ENCODE measurements at regions not wholly inside any gene's neighbourhood (a gene's known extent, or its start where the extent isn't known, plus 50 kb on each side); places are given as distances from the start of the nearest gene placed in this dataset.

DNA sequence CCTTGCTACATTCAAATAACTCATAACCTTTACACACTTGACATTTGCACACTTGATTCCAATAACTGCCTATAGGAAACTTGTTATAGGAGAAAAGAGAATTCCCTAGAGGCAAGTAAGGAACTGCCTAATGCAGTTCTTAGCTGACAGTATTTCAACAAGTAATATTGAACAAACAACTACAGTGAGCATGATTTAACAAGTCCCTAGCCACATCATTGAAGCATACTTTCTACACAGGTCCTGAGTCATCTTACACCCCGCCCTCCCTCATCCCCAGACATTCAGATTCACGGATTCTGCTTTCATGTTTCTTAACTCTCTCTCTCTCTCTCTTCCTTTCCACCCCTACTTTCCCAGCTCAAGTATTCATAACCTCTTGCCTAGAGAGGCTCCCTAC is 153.5 kb downstream of the LSM5 start:
- no peak for DNase-seq

DNA sequence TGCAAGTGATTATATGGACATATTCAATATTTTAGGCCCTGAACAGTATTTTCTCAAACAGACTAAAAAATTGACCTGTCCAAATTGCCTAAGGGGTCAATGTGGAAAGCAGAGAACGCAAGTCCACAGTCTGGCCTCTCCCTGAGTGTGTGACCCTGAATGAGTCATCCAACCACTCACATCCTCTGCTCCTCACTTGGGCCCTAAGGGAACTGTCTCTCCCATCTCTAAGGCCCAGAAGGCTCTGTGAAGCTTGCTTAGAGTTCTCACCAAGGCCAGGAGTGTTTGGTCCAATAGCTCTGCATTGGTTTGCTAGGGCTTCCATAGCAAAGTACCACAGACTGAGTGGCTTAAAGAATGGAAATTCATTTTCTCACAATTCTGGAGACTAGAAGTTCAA is 155.1 kb downstream of the LSM5 start:
- no peak for DNase-seq

DNA sequence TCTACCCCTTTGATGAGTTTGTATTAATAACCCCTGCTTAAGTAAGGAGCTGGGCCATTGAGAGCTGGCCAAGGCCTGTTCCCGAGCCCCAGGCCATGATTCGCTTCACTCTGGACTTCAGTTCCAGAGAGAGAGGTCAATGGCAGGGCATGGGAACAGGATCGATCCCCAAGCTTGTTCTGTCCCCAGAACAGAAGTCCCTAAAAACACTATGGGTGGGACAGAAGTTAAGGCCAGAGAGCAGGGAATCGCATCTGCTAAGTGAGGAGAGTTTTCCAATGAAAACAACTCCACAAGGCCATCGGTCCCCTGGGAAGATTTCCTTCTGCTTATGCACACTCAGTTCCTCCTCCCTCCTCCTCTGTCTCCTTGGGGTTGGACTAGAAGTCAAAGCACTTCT is 159.6 kb downstream of the LSM5 start:
- DNase-seq: no peak

GRCh38 chr7:32326078-32326477 is 164.1 kb downstream of the LSM5 start:
- no peak for DNase-seq

DNA sequence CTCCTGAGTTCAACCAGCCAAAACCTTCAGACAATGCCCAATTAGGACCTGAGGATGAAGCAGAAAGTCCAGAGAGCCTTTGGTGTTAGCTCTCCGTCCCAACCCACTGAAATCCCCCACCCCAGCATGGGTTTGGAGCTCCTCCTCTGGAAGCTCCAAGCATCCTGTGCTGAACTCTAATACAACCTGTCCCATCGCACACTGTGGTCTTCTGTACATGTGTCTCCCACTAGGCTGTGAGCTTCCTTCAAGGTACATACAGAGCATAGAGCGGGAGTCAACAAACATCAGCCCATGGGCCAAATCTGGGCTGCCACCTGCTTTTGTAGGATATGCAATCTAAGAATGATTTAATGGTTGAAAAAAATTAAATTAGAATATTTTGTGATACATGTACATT is 166.5 kb downstream of the LSM5 start:
- no peak for DNase-seq

GRCh38 chr7:32319012-32319382 is 171.2 kb downstream of the LSM5 start:
- no peak for DNase-seq

DNA sequence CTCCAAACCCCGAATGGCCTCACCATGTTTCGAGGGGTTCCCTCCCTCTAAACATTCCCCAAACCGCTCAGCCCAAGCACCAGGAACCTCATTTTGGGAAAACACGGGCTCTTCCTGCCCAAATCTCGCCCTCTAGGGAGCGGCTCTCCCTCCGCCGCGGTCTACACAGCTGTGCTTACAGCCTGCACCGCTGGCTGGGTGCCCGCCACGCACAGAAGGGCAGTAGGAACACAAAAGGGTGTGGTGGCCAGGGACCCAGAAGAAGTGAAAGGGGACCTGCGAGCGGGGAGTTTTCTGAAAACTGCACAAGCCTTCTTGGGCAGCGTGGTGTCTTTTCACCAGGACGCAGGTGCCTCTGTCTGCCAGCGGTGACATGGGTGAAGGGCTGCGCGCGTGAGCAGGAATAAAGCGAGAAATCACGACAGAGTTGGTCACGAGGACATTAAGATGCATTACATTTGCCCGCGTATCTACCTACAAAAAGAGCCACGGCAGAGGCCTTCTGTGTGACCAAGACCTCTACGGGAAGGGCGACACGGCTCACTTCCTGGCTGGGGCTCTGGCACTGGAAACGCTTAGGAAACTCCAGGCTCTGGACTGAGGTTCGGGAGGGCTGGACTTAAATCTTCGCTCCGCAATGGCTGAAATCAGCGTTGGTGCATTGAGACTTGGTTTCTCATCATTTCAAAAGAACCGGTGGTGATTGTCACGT is 171.7 kb downstream of the LSM5 start:
- no peak for DNase-seq

DNA sequence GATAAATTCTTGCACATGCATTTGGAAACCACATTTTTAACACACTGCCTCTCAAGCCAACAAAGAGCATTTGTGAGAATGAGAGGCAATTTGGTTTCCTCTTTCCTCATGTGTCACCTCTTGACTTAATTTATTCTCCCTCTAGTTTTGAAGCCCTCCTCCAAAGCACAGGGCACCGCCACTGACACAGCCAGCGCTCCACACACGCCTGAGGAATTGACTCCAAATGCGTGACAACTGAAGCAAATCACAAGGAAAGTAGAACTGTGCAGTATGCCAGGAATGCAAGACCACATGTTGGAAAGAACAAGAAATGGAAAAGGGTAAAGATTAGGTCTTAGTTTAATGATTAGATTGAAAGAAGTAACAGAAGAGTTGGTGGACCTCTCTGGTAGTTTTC is 173.3 kb downstream of the LSM5 start:
- DNase-seq: no peak

DNA sequence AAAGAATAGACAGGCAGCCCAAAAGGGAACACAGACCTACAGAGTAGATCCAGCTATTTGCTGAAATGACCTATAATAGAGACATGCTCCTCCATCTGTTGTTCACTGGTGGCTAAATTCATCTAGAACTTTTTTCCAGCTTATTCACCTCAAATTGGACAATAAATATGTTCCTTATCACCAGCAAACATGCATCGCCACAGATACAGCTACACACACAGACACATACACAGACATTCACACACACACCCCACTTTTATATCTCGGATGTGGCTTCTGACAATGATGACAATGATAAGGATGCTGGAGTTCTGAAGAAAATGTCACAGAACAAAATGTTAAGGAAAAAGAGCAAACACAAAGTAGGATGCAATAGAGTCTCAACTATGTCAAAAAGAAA is 175.4 kb downstream of the LSM5 start:
- DNase-seq: no peak

DNA sequence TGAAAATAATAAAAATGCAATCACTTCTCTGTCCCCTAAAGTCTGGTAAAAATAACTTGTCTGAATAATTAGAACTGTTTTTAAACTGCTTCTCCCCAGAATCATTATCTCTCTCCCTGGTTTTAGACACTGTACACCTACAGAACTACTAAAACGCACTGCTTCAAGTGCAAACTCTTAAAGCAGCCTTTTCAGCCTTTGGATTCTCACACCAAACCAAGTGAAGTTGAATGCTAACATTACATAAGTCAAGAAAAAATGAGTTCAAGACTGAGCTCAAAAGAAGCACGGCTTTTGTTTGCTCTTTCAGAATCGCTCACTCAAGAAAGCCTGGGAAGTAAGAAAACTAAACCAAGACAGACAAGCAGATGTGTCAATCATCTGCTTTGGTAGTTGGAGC is 188.8 kb downstream of the LSM5 start:
- no peak for DNase-seq

DNA sequence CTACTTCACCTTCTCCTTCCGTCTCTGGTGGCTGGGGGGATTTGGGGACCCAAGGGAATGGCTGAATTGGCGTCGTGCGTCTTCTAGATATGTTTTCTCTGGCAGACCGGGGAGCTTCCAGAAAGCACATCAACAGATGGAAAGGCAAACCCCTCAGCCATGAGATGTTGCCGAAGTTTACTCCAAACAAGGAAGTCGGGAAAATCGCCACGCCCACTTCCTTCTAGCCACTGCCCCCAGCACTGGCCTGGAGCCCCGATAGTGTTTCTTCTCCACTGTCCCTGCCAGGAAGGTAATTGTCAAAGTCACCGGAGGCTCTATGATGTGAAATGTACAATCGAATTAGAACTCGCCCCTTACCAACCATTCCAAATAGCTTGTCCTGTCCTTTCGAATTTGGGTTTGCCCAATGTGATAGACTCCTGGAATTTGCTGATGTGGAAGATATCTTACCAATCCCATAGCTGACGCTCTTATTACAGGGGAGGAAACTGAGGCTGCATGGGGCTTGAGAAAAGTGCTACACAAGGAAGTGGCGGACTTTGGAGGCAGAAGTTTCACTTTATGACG is 191.0 kb downstream of the LSM5 start:
- DNase-seq: no peak

DNA sequence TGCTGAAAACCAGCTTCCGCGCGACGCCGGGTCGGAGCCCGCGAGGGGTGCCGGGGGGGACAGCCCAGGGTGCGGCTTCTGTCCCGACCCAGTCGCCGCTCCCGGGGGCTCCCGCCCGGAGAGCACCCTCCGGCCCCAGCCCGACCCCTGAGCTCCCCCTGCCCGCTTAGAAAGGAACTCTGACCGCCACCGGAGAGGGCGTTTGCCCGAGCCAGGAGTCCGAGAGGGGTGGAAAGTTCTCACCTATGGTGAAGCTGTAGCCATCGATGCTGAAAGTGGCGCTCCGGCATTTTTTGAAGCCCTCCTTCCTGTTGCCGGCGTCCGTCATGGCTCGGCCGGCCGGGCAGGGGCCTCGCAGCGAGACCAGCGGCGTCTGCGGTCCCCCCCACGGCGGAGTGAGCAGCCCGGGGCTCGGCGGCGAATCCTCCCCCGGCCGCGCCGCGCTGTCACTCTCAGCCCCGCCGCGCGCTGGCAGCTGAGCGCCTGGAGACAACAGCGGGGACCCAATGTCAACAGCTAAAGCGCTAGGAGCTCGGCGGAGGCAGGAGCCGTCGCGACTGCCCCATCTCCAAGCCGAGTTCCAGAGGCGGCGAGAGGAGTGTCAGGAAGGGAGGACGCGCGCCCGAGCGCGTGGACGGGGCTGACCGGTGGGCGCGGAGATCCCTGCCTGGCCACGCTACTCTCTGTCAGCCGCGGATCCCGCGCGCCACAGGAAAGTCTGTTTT is 191.6 kb downstream of the LSM5 start:
- DNase-seq: no peak

GRCh38 chr7:32293833-32294232 is 196.3 kb downstream of the LSM5 start:
- DNase-seq: no peak

- DNase-seq: no peak
These were observed 200.3 kb downstream of the LSM5 start for GRCh38 chr7:32289651-32290414.

DNA sequence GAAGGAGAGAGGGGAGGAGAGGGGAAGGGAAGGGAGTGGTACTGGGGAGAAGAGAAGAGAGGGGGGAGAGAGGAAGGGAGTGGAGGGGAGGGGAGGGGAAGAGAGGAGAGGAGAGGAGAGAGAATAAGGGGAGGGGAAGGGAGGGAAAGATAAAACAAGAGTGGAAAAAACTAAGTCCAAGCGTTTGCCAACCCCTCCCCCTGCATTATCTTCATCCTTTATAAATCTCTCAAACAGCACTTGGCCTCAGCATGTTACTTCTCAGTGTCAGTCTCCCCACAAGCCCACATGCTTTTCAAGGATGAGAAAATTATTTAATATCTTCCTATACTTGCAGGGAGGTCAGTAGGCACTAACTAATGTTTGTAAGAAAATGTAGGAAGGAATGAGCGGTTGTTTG is 204.5 kb downstream of the LSM5 start:
- DNase-seq: no peak

- no peak for DNase-seq
These were observed 206.6 kb downstream of the LSM5 start for GRCh38 chr7:32283546-32283945.

- no peak for DNase-seq
These were observed 209.3 kb upstream of the PDE1C start for GRCh38 chr7:32279500-32279899.

DNA sequence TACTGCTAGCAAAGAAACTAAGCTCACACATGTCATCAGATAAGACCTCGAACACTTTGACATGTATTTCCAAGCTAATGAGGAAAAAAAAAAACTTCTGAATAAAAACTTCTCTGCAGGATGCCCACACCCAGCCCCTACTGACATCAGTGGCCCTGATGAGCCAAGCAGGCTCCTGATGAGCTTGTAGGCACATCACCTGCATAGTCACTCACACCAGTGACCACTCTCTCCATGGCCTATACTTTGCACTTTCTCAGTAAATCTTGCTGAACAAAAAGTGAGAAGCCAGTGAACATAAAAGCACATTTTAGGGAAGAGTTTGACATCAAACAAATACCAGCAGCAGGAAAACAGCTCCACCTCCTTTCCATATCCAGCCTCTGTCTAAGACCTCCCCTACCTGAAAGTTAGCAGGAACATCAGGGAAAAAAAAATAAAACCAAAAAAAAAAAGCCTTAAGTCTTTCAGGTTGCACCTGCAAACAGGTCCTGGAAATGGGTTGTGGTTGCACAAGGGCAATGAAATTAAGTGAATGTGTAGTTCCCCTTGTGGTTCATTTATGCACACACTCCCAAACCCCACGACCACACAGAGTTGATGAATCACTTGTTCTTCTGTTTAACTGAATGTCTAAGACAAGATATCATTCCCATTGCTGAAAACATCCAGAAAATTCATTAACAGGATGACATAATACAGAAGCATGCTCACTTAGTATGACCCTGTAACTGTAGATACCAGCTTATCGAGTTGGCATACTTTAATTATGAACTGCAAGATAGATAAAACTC is 205.2 kb upstream of the PDE1C start:
- no peak for DNase-seq

- DNase-seq: no peak
These were observed 203.1 kb upstream of the PDE1C start for GRCh38 chr7:32273297-32273696.

DNA sequence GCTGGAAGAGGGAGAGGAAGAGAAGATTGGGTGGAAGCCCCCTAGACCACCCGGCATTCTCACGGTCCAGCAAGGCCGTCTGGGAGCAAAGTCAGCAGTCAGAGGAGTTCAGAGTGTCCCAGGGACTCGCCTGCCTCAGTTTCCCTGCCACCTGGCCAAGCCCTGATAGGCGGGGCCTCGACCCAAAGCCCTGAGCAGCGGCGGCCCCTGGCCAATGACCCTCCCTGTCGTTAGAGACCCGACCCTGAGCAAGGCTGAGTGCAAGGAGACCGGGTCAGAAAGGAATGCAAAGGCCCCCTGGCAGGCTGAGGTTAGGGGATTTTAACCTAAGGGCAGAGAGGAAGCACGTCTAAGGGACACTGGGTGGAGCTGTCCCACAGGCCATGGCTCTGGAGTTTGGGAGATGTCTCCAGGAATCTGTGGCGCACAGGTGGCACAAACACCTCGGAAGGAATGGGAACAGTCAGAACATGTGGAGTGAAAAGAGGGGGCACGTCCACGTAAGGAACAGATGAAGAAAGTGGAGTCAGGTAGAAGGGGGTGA is 196.8 kb upstream of the PDE1C start:
- DNase-seq: no peak

GRCh38 chr7:32264702-32265284 is 194.6 kb upstream of the PDE1C start:
- DNase-seq: no peak

GRCh38 chr7:32263611-32264010 is 193.4 kb upstream of the PDE1C start:
- no peak for DNase-seq
